Peyer's patch (tissue), 4 donors: ENCODE measurements at regions not wholly inside any gene's neighbourhood (a gene's known extent, or its start where the extent isn't known, plus 50 kb on each side); places are given as distances from the start of the nearest gene placed in this dataset.

Experiments
- DNase-seq, 3 donors: peaks; one replicate each; pipeline ENCODE4 v3.0.0-alpha.2; 2017 to 2019
- H3K27ac ChIP-seq, 4 donors: fragments of 200-600 bp; sonication (generic); one replicate each; pipeline ENCODE4 v1.5.1; 2016 to 2019
- H3K27me3 ChIP-seq, 2 donors: fragments of 200-600 bp; sonication (generic); one replicate each; pipeline ENCODE4 v1.5.1; 2019
- H3K36me3 ChIP-seq, 3 donors: fragments of 200-600 bp; sonication (generic); one replicate each; pipeline ENCODE4 v1.5.1; 2016 to 2019
- H3K4me1 ChIP-seq, 4 donors: fragments of 200-600 bp; sonication (generic); one replicate each; pipeline ENCODE4 v1.5.1; 2016 to 2019
- H3K4me3 ChIP-seq, 4 donors: fragments of 200-600 bp; sonication (generic); 1 replicate in 3 of 4; 2 replicates in 1 of 4; pipeline ENCODE4 v1.5.1; 2016 to 2019; ENCODE audit warnings: mild to moderate bottlenecking in 1 of 4
- H3K9me3 ChIP-seq, 4 donors: fragments of 200-600 bp; sonication (generic); one replicate each; pipeline ENCODE4 v1.5.1; 2016 to 2019; ENCODE audit warnings: mild to moderate bottlenecking in 1 of 4
- POLR2A ChIP-seq, 2 donors: fragments of 450-650 bp; IDR thresholded peaks; one replicate each; pipeline ENCODE4 v1.5.1; 2017; ENCODE audit warnings: antibody characterized with exemption in 2 of 2, mild to moderate bottlenecking in 2 of 2, moderate library complexity in 2 of 2
- TF ChIP-seq, protein P1 (sequence below), 6 experiments: fragments of 450-650 bp in 4 of 6; fragments of 200-600 bp in 2 of 6; sonication (generic) in 1 of 6; IDR thresholded peaks; one replicate each; pipeline ENCODE4 v1.5.1; 2017 to 2019; ENCODE audit warnings: antibody characterized with exemption in 6 of 6, mild to moderate bottlenecking in 3 of 6, moderate library complexity in 1 of 6

DNA sequence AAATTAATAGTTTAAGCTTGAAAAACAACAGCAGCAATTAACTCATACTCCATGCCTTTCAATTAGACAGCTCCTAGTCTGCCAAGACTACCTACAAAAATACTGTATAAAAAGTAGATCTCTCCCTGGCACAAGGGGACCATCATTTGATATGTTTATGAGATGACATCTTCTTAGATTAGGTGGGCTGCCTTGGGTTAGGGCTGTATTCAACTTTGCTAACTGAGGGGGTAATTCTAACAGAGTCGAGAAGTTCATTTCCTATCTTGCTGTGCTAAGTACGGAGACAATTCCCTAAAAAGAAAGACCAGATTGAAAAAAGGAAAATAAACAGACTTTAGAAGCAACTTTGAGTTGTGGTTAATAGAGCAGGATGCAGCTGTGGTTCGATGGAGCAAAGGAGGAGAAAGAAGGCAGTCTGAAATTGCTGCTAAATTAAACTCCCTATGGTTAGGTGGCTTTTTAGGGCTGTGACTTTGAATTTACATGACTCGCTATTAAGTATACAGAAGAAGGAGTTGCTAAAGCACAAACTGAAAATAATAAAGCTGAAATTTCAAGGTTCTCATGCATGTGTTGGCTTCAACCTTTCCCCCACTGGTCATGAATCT, 75.4 kb downstream of the CDC7 start:
- H3K36me3 ChIP-seq = no peaks in the 10 kb centered on the region
- TF ChIP-seq POLR2A (IDR thresholded peaks at IDR 0.05) = no peak
- TF ChIP-seq, protein P1, sequence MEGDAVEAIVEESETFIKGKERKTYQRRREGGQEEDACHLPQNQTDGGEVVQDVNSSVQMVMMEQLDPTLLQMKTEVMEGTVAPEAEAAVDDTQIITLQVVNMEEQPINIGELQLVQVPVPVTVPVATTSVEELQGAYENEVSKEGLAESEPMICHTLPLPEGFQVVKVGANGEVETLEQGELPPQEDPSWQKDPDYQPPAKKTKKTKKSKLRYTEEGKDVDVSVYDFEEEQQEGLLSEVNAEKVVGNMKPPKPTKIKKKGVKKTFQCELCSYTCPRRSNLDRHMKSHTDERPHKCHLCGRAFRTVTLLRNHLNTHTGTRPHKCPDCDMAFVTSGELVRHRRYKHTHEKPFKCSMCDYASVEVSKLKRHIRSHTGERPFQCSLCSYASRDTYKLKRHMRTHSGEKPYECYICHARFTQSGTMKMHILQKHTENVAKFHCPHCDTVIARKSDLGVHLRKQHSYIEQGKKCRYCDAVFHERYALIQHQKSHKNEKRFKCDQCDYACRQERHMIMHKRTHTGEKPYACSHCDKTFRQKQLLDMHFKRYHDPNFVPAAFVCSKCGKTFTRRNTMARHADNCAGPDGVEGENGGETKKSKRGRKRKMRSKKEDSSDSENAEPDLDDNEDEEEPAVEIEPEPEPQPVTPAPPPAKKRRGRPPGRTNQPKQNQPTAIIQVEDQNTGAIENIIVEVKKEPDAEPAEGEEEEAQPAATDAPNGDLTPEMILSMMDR (IDR thresholded peaks at IDR 0.05) = no peak
- peaks cover 0 to 25% (median 0%) of the 10 kb centered on the region in 4 donors for H3K4me1 ChIP-seq
- no peaks in the 10 kb centered on the region for H3K27me3 ChIP-seq
- H3K4me3 ChIP-seq = no peak overlapping the region
- no peak overlapping the region for H3K27ac ChIP-seq
- no peaks in the 10 kb centered on the region for H3K9me3 ChIP-seq
- no peak for DNase-seq

DNA sequence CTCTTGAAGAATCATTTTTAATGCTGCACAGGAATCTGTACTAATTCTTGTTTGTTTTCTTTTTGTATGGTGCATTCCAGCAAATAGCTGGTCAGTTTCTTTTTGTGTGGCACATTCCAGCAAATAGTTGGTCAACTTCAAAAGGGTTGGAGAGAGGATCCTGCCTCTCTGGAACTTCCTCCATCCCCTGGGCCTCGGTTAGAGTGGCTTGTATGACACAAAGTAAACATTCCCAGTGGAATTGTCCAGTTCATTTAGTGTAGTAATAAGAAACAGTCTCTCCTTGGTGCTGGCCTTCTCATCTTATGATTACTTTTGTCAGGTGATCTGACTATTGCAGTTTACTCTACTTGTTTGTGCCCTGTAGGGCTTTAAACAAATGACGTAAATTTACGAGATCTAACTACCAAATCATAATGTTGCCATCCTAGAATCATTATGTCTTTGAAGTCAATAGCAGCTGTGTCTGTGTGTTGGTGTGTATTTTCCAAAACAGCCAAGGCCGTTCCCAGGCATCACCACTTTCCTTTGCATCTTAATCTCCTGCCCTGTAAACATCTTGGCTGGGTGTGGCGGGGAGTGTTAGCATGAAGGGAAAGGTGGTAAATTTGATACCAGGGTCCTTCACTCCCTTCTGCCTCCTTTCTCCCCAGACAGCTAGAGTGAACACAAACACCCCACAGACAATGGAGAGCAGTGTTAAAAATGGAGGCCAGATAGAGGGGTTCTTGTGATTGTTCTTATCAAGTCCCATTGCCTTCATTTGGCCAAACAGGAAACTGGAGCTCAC, 77.9 kb downstream of the CDC7 start:
- TF ChIP-seq POLR2A (IDR thresholded peaks at IDR 0.05) = no peak
- TF ChIP-seq, protein P1 (IDR thresholded peaks at IDR 0.05) = no peak
- Histone ChIP-seq H3K36me3 (no peaks in the 10 kb centered on the region), H3K9me3 (no peaks in the 10 kb centered on the region), H3K27ac (no peak overlapping the region), H3K4me3 (no peak overlapping the region), H3K27me3 (no peaks in the 10 kb centered on the region), H3K4me1 (peaks cover 0 to 28% (median 0%) of the 10 kb centered on the region in 4 donors)
- no peak for DNase-seq

DNA sequence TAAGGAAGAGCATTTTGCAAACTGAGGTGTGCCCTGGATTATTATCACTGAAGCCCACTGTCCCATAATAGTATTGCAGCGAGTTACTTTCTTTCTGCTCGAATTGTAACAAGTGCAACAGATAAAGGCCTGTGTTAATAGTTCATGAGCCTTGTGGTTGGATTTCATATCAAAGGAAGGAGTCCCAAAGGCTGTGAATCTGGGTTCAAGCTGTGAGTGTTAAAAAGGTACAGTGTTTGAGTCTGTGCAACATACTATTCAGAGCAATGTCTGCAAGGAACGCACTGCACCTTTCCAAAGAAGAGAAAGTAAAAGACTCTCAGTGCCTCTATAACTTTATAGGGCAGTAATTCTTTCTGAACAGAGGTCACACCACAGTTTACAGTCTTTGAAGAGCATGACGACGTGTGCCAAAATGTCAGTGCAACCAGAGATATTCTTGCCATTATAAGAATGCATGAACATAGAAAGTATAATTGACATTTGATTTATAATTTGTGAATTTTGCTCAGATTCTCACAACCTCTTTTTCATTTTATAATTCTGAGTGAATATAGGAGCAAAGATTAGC, 79.1 kb downstream of the CDC7 start:
- no peaks in the 10 kb centered on the region for H3K9me3 ChIP-seq
- H3K4me3 ChIP-seq = no peak overlapping the region
- no peak for DNase-seq
- TF ChIP-seq, protein P1 (IDR thresholded peaks at IDR 0.05) = no peak
- no peak for TF ChIP-seq POLR2A (IDR thresholded peaks at IDR 0.05)
- no peak overlapping the region for H3K27ac ChIP-seq
- H3K36me3 ChIP-seq = no peaks in the 10 kb centered on the region
- H3K4me1 ChIP-seq = peaks cover 0 to 30% (median 0%) of the 10 kb centered on the region in 4 donors
- H3K27me3 ChIP-seq = no peaks in the 10 kb centered on the region

DNA sequence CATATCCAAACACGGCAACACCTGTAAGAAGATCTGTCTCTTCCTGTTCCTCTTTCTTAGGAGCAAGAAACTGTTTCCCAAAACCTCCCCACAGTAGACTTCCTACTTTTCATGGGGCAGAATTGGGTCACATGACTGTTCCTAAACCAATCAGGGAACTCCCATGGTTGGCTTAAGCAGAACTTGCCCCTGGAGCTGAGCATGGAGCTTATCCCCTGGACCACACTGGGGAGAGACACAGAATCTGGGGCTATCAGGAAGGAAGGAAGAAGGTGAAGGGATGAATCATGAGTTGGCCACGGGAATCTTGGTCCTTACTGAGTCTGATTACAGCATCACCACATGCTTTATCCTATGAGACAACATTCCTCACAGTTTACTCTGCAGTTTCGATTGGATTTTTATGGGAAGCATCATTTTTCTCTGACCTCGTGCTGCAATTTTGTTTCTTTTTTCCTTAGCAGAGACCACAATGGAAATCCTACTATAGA, 81.8 kb downstream of the CDC7 start:
- TF ChIP-seq POLR2A (IDR thresholded peaks at IDR 0.05) = no peak
- TF ChIP-seq, protein P1 (IDR thresholded peaks at IDR 0.05) = no peak

DNA sequence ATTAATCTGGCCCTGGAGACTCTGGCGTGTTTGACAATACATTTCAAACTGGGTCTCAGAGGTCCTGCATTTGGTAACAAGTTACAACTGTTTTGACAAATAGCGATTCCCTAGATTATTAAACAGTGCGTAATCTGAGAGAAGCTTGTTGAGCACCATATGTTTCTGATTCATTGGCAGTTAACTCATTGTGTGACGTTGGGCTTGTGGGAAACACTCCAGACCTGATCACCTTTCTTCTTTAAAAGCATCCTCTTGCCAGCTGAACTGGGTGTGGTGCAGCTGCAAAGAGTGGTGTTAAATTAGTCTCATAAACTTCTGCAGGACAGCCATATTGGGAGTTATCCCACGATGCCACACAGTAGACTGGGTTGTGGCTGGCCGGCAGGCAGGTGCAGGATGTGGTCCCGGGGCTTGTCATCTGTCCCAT, 82.7 kb downstream of the CDC7 start:
- TF ChIP-seq, protein P1 (IDR thresholded peaks at IDR 0.05) = no peak
- no peak for DNase-seq
- Histone ChIP-seq H3K4me1 (peaks cover 0 to 18% (median 0%) of the 10 kb centered on the region in 4 donors), H3K36me3 (no peaks in the 10 kb centered on the region), H3K9me3 (no peaks in the 10 kb centered on the region), H3K27ac (peak overlapping the region in 2 of 4 donors; percentile 38 to 64), H3K4me3 (no peak overlapping the region), H3K27me3 (no peaks in the 10 kb centered on the region)

More for the DNA sequence above, 81.8 kb downstream of the CDC7 start:
- no peaks in the 10 kb centered on the region for H3K9me3 ChIP-seq
- no peak for DNase-seq
- H3K4me1 ChIP-seq = peaks cover 0 to 18% (median 0%) of the 10 kb centered on the region in 4 donors
- H3K27ac ChIP-seq = peak overlapping the region in 2 of 4 donors; percentile 55 to 64
- no peak overlapping the region for H3K4me3 ChIP-seq
- H3K36me3 ChIP-seq = no peaks in the 10 kb centered on the region
- H3K27me3 ChIP-seq = no peaks in the 10 kb centered on the region
